ENCODE measurements at regions not wholly inside any gene's neighbourhood (a gene's known extent, or its start where the extent isn't known, plus 50 kb on each side); places are given as distances from the start of the nearest gene placed in this dataset.

GRCh38 chr4:24137671-24138601 lies 248.1 kb upstream of the PPARGC1A start (continued):
- no peak for TF ChIP-seq CHD2 (IDR thresholded peaks at IDR 0.05; ENCODE audit: low read length)
